AG09319 (cell line): ENCODE measurements at regions not wholly inside any gene's neighbourhood (a gene's known extent, or its start where the extent isn't known, plus 50 kb on each side); places are given as distances from the start of the nearest gene placed in this dataset.

ENCODE experiments used
- DNase-seq: peaks from one replicate; pipeline ENCODE4 v3.0.0-alpha.2; 2010; ENCODE audit warnings: low read depth; ENCODE audit errors: extremely low read depth
- CTCF ChIP-seq: IDR thresholded peaks from 2 replicates; pipeline ENCODE4 v1.5.1; 2011; ENCODE audit warnings: low read depth, mild to moderate bottlenecking, inconsistent platforms, low read length, moderate library complexity

GRCh38 chr6:91697010-91697695 is 1110.3 kb upstream of the MAP3K7 start:
- no peak for DNase-seq
- no peak for TF ChIP-seq CTCF

- no peak for DNase-seq
- TF ChIP-seq CTCF, result no peak
Measured at GRCh38 chr6:91695221-91695620, 1108.3 kb upstream of the MAP3K7 start.

- TF ChIP-seq CTCF, result no peak
- no peak for DNase-seq
Measured at GRCh38 chr6:91694016-91694654, 1107.3 kb upstream of the MAP3K7 start.

- TF ChIP-seq CTCF, result no peak
- no peak for DNase-seq
Measured at GRCh38 chr6:91691449-91691848, 1104.6 kb upstream of the MAP3K7 start.

- TF ChIP-seq CTCF, result no peak
Measured at GRCh38 chr6:91683240-91683639, 1096.4 kb upstream of the MAP3K7 start.

GRCh38 chr6:91681296-91681695 is 1094.4 kb upstream of the MAP3K7 start:
- DNase-seq, result no peak
- TF ChIP-seq CTCF, result no peak

More at GRCh38 chr6:91683240-91683639, 1096.4 kb upstream of the MAP3K7 start:
- DNase-seq, result no peak

- no peak for DNase-seq
- TF ChIP-seq CTCF, result no peak
Measured at GRCh38 chr6:91678679-91679446, 1092.0 kb upstream of the MAP3K7 start.
